DMS 273 treated with DMSO at 0.1 percent for 48 hours (cell line): ENCODE measurements at regions not wholly inside any gene's neighbourhood (a gene's known extent, or its start where the extent isn't known, plus 50 kb on each side); places are given as distances from the start of the nearest gene placed in this dataset.
"Not testable (repeated sequence)": the region's sequence is repeated elsewhere in the genome, so short reads cannot be mapped to it uniquely, and the experiment has no call there.

Experiments
- DNase-seq: peaks from one replicate; lab custom pipeline; 2025; lab: John Stamatoyannopoulos, UW

DNA sequence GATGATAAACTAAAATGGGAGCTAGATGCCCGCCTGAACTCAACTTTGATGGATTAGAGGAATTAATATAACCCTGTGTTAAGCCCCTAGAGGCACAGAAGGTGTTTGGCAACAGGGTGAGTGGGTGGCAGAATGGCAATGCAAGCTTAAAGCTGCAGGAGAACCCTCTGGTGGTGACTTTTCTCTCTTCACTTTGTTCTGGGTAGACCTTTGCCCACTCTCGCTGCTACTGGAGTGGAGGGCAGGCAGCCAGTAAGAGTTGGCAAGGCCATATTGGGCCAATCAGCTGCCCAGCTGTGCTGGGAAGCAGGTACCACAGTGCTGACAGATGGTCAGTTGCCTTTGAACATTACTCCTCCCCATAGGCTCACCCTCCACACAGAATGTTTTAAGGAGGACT lies 468.2 kb downstream of the MMUT start:
- no peak for DNase-seq

DNA sequence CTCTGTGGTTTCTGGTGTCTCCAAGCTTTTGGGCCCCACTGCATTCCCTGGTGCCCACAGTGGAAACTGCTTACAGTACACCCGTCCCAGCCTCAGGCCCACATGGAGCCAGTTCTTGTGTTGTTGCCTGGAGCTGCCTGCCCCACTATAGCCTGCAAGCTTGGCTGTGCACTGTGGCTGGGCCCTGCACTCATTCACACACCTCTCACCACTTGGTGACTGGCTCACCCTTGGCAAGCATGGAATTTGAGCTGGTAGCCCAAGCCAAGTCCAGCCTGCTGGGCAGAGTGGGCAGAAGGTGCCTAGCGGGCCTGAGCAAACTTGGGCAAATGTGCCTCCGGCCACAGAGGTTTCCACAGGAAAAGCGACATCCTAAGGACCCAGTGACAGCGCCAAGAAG lies 472.3 kb downstream of the MMUT start:
- no peak for DNase-seq

DNA sequence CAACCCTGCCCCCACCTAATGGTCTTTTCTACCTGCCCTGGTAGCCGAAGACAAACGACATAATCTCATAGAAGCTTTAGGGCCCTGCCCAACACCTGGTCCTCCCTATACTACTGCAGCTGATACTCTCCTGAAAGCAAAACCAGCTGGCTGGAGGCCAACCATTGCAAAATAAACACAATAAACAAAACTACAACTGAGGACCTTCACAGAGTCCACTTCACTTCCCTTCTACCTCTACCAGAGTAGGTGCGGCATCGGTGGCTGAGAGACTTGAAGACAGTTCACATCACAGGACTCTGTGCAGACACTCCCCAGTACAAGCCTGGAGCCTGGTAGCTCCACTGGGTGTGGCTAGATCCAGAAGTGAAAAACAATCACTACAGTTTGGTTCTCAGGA lies 476.2 kb downstream of the MMUT start:
- DNase-seq = no peak

- no peak for DNase-seq
Observed at GRCh38 chr6:48986105-48986504, 476.9 kb downstream of the MMUT start.

DNA sequence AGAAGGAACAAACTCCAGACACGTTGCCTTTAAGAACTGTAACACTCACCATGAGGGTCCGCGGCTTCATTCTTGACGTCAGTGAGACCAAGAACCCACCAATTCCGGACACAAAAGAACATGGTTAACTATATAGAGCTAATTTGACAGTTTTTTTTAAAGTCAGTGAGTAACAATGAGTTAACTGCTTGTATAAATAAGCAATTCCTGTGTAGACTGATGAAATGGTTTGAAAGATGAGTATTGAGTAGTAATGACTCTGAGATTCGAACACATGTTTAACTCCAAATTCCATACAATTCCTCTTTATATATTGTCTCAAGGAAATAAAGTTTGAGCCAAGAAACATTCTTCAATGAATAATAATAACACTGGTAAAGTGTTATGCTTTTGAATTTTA lies 478.0 kb downstream of the MMUT start:
- DNase-seq = no peak

DNA sequence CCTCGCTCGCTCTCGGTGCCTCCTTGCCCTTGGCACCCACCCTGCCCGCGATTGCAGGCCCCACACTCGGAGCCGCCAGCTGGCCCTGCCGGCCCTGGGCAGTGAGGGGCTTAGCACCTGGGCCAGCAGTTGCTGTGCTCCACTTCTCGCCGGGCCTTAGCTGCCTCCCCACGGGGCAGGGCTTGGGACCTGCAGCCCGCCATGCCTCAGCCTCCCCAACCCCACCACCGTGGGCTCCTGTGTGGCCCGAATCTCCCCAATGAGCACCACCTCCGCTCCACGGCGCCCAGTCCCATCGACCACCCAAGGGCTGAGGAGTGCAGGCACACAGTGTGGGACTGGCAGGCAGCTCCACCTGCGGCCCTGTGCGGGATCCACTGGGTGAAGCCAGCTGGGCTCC lies 479.1 kb downstream of the MMUT start:
- not testable (repeated sequence) for DNase-seq

DNA sequence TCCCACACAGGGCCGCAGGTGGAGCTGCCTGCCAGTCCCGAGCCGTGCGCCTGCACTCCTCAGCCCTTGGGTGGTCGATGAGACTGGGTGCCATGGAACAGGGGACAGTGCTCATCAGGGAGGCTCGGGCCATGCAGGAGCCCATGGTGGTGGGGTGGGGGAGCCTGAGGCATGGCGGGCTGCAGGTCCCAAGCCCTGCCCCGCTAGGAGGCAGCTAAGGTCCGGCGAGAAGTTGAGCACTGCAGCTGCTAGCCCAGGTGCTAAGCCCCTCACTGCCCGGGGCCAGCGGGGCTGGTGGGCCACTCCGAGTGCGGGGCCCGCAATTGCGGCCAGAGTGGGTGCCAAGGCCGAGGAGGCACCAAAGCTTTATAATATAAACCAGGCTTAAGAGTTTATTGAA lies 479.7 kb downstream of the MMUT start:
- no peak for DNase-seq

DNA sequence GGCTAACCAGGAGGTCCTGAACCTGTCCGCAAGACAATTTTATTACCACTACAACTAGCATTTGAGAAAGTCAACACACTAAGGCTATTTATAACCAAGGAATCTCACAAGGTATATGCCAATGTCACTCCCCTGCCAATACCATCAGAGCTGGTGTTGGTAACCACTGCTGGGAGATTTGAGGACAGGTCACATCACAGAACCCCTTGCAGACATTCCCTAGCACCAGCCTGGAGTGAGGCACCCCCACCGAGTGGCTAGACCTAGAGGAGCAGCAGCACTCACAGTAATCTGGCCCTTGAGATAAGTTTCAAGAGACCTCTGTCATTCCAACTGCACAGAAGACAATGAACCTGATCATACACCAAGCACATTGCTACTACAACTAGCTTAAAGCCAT lies 483.2 kb downstream of the MMUT start:
- DNase-seq = no peak

- DNase-seq = no peak
Observed at GRCh38 chr6:48979085-48979484, 484.0 kb downstream of the MMUT start.

DNA sequence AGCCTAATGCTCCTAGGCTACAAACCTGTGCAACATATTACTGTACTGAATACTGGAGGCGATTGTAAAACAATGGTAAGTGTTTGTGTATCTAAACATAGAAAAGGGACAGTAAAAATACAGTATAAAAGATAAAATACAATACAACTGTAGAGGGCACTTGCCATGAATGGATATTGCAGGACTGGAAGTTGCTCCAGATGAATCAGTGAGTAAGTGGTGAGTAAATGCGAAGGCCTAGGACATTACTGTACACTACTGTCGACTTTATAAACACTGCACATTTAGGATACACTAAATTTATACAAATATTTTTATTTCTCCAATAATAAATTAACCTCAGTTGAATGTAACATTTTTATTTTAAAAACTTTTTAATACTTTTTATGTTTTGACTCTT lies 485.0 kb downstream of the MMUT start:
- DNase-seq = no peak

- no peak for DNase-seq
Observed at GRCh38 chr6:48977573-48977972, 485.5 kb downstream of the MMUT start.

- DNase-seq = no peak
Observed at GRCh38 chr6:48973491-48973890, 489.6 kb downstream of the MMUT start.

- DNase-seq = no peak
Observed at GRCh38 chr6:48961781-48962415, 501.2 kb downstream of the MMUT start.

GRCh38 chr6:48959251-48960060 lies 503.6 kb downstream of the MMUT start:
- no peak for DNase-seq

- DNase-seq = no peak
Observed at GRCh38 chr6:48957781-48958180, 505.3 kb downstream of the MMUT start.

- no peak for DNase-seq
Observed at GRCh38 chr6:48951917-48952316, 511.1 kb downstream of the MMUT start.

GRCh38 chr6:48944276-48944675 lies 518.8 kb downstream of the MMUT start:
- not testable (repeated sequence) for DNase-seq

DNA sequence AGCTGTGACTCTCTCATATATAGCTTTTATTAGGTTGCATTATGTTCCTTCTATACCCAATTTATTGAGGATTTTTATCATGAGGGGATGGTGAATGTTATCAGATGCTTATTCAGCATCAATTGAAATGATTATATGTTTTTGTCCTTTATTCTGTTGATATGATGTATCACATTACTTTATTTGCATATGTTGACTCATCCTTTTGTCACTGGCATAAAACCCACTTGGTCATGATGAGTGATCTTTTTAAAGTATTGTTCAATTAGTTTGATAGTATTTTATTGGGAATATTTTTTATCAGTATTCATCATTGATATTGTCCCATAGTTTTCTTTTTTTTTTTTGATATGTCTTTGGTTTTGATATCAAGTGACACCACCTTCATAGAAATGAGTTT lies 529.9 kb downstream of the MMUT start:
- no peak for DNase-seq

GRCh38 chr6:48928937-48929336 lies 534.1 kb downstream of the MMUT start:
- no peak for DNase-seq

GRCh38 chr6:48922837-48923236 lies 540.2 kb downstream of the MMUT start:
- no peak for DNase-seq

DNA sequence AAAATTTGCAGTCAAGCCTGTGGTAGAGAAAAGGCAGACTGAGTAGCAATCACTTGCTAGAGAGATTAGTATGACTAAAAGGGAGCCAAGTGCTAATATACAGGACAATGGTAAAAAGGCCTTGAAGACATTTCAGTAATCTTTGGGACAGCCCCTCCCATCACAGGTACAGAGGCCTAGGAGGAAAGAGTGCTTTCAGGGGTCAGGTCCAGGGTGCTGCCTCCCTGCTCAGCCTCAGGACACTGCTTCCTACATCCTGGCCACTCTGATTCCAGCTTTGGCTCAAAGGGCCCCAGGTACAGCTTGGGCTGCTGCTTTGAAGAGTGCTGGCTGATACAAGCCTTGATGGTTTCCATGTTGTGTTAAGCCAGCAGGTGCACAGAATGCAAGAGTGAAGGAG lies 543.5 kb downstream of the MMUT start:
- DNase-seq = no peak

- DNase-seq = no peak
Observed at GRCh38 chr6:48917233-48917632, 545.8 kb downstream of the MMUT start.

DNA sequence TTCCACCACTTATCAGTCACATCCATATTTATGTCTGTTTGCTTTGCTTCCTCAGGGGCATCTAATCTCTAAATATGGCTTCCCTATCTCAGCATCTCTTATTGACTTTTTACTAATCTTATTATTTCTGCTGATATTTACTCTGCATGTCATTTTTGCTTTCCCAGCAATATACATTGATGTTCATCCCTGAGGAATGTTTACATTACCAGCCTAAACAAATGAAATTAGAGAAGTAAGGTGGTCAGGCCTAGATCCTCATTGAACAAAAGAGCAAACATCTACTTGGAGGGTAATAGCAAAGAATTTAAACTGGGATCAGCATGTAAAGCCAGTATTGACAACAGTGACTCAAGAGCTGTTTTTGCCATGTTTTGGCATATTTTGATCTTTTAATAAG lies 546.4 kb downstream of the MMUT start:
- DNase-seq = no peak

DNA sequence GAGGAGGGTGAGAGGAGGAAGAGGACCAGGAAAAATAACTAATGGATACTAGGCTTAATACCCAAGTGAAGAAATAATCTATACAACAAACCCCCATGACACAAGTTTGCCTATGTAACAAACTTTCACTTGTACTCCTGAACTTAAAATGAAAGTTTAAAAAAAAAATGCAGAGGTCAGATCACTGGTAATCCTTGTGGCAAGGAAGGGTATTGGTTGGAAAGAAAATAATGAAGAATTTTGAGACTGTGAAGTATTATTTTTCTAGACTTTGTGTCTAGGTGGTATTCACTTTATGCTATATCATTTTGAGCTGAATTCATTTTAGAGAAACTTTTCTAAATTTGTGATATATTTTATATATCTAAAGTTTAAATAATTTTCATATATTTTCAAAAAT lies 547.5 kb downstream of the MMUT start:
- DNase-seq = no peak
